HT-29 (cell line): ENCODE measurements at regions not wholly inside any gene's neighbourhood (a gene's known extent, or its start where the extent isn't known, plus 50 kb on each side); places are given as distances from the start of the nearest gene placed in this dataset.
"Not testable (repeated sequence)": the region's sequence is repeated elsewhere in the genome, so short reads cannot be mapped to it uniquely, and the experiment has no call there.

Experiments used
- DNase-seq: peaks from one replicate; pipeline ENCODE4 v3.0.0-alpha.2; 2015; ENCODE audit warnings: low spot score

GRCh38 chr6:82419132-82419581 lies 55.5 kb downstream of the TPBG start:
- DNase-seq: no peak

- no peak for DNase-seq
Measured at GRCh38 chr6:82419859-82420258, 56.2 kb downstream of the TPBG start.

GRCh38 chr6:82430611-82431010 lies 67.0 kb downstream of the TPBG start:
- no peak for DNase-seq

- DNase-seq: no peak
Measured at GRCh38 chr6:82436740-82437139, 73.1 kb downstream of the TPBG start.

- no peak for DNase-seq
Measured at GRCh38 chr6:82437701-82438100, 74.1 kb downstream of the TPBG start.

GRCh38 chr6:82441047-82441855 lies 77.6 kb downstream of the TPBG start:
- no peak for DNase-seq

GRCh38 chr6:82442061-82442719 lies 78.6 kb downstream of the TPBG start:
- no peak for DNase-seq

- DNase-seq: no peak
Measured at GRCh38 chr6:82458147-82458546, 94.5 kb downstream of the TPBG start.

GRCh38 chr6:82458705-82459104 lies 95.1 kb downstream of the TPBG start:
- DNase-seq: no peak

- DNase-seq: no peak
Measured at GRCh38 chr6:82461536-82461935, 97.9 kb downstream of the TPBG start.

GRCh38 chr6:82467338-82467737 lies 103.7 kb downstream of the TPBG start:
- DNase-seq: no peak

- not testable (repeated sequence) for DNase-seq
Measured at GRCh38 chr6:82470123-82470522, 106.5 kb downstream of the TPBG start.

GRCh38 chr6:82475106-82475505 lies 111.5 kb downstream of the TPBG start:
- DNase-seq: not testable (repeated sequence)

GRCh38 chr6:82484001-82484400 lies 120.4 kb downstream of the TPBG start:
- DNase-seq: no peak

- DNase-seq: no peak
Measured at GRCh38 chr6:82484737-82485626, 121.4 kb downstream of the TPBG start.

GRCh38 chr6:82487895-82488294 lies 124.3 kb downstream of the TPBG start:
- DNase-seq: no peak

GRCh38 chr6:82488403-82488802 lies 124.8 kb downstream of the TPBG start:
- no peak for DNase-seq

- no peak for DNase-seq
Measured at GRCh38 chr6:82492134-82492533, 128.5 kb downstream of the TPBG start.

GRCh38 chr6:82493467-82493866 lies 129.8 kb downstream of the TPBG start:
- no peak for DNase-seq

GRCh38 chr6:82494367-82494766 lies 130.8 kb downstream of the TPBG start:
- DNase-seq: no peak

- DNase-seq: not testable (repeated sequence)
Measured at GRCh38 chr6:82501901-82502300, 138.3 kb downstream of the TPBG start.

GRCh38 chr6:82506526-82506925 lies 142.9 kb downstream of the TPBG start:
- DNase-seq: no peak
